ENCODE measurements at regions not wholly inside any gene's neighbourhood (a gene's known extent, or its start where the extent isn't known, plus 50 kb on each side); places are given as distances from the start of the nearest gene placed in this dataset.
"Not testable (repeated sequence)": the region's sequence is repeated elsewhere in the genome, so short reads cannot be mapped to it uniquely, and the experiment has no call there.

- ATAC-seq, result no peak
Observed at GRCh38 chr12:33323823-33324222, 115.8 kb downstream of the SYT10 start.

GRCh38 chr12:33322519-33322918 lies 117.1 kb downstream of the SYT10 start:
- no peak for ATAC-seq

- ATAC-seq, result no peak
Observed at GRCh38 chr12:33317746-33318145, 121.9 kb downstream of the SYT10 start.

GRCh38 chr12:33314223-33314622 lies 125.4 kb downstream of the SYT10 start:
- no peak for ATAC-seq

- ATAC-seq, result no peak
Observed at GRCh38 chr12:33313476-33313875, 126.1 kb downstream of the SYT10 start.

- no peak for ATAC-seq
Observed at GRCh38 chr12:33310471-33310870, 129.1 kb downstream of the SYT10 start.

- ATAC-seq, result no peak
Observed at GRCh38 chr12:33304176-33304575, 135.4 kb downstream of the SYT10 start.

- ATAC-seq, result no peak
Observed at GRCh38 chr12:33296529-33296928, 143.1 kb downstream of the SYT10 start.

GRCh38 chr12:33290703-33291102 lies 148.9 kb downstream of the SYT10 start:
- ATAC-seq, result no peak

GRCh38 chr12:33283054-33283453 lies 156.6 kb downstream of the SYT10 start:
- ATAC-seq, result no peak

GRCh38 chr12:33277376-33277775 lies 162.2 kb downstream of the SYT10 start:
- no peak for ATAC-seq

GRCh38 chr12:33267641-33268040 lies 172.0 kb downstream of the SYT10 start:
- ATAC-seq, result no peak

- ATAC-seq, result no peak
Observed at GRCh38 chr12:33265900-33266299, 173.7 kb downstream of the SYT10 start.

- ATAC-seq, result no peak
Observed at GRCh38 chr12:33265033-33265731, 174.4 kb downstream of the SYT10 start.

- ATAC-seq, result no peak
Observed at GRCh38 chr12:33253178-33253577, 186.4 kb downstream of the SYT10 start.

GRCh38 chr12:33251548-33251947 lies 188.1 kb downstream of the SYT10 start:
- ATAC-seq, result no peak

- ATAC-seq, result no peak
Observed at GRCh38 chr12:33248364-33248763, 191.3 kb downstream of the SYT10 start.

- no peak for ATAC-seq
Observed at GRCh38 chr12:33247625-33248024, 192.0 kb downstream of the SYT10 start.

- ATAC-seq, result peak; percentile 55
Observed at GRCh38 chr12:33245434-33245833, 194.2 kb downstream of the SYT10 start.

GRCh38 chr12:33226671-33227070 lies 212.9 kb downstream of the SYT10 start:
- ATAC-seq, result no peak

GRCh38 chr12:33223956-33224355 lies 215.7 kb downstream of the SYT10 start:
- ATAC-seq, result peak; percentile 100

- no peak for ATAC-seq
Observed at GRCh38 chr12:33222357-33222756, 217.3 kb downstream of the SYT10 start.

GRCh38 chr12:33205981-33206380 lies 233.6 kb downstream of the SYT10 start:
- no peak for ATAC-seq

GRCh38 chr12:33194389-33194788 lies 245.2 kb downstream of the SYT10 start:
- ATAC-seq, result not testable (repeated sequence)

GRCh38 chr12:33192226-33192625 lies 247.4 kb downstream of the SYT10 start:
- no peak for ATAC-seq
